Ascending aorta (tissue), 2 donors: ENCODE measurements at regions not wholly inside any gene's neighbourhood (a gene's known extent, or its start where the extent isn't known, plus 50 kb on each side); places are given as distances from the start of the nearest gene placed in this dataset.
"Not testable (repeated sequence)": the region's sequence is repeated elsewhere in the genome, so short reads cannot be mapped to it uniquely, and the experiment has no call there.

Source experiments
- DNase-seq, 2 donors: peaks; one replicate each; pipeline ENCODE4 v3.0.0-alpha.2; 2019; ENCODE audit warnings: low spot score in 2 of 2
- H3K27ac ChIP-seq, 2 donors: fragments of 200-600 bp; sonication (generic); one replicate each; pipeline ENCODE4 v1.5.1; 2016 to 2017; ENCODE audit warnings: mild to moderate bottlenecking in 1 of 2
- H3K27me3 ChIP-seq: fragments of 200-600 bp; sonication (generic); one replicate; pipeline ENCODE4 v1.5.1; 2017
- H3K36me3 ChIP-seq, 2 donors: fragments of 200-600 bp; sonication (generic); one replicate each; pipeline ENCODE4 v1.5.1; 2016
- H3K4me1 ChIP-seq, 2 donors: fragments of 200-600 bp; sonication (generic); one replicate each; pipeline ENCODE4 v1.5.1; 2016 to 2017; ENCODE audit warnings: mild to moderate bottlenecking in 1 of 2
- H3K4me3 ChIP-seq, 2 donors: fragments of 200-600 bp; sonication (generic); one replicate each; pipeline ENCODE4 v1.5.1; 2016 to 2017; ENCODE audit warnings: mild to moderate bottlenecking in 1 of 2
- H3K9me3 ChIP-seq, 2 donors: fragments of 200-600 bp; sonication (generic); one replicate each; pipeline ENCODE4 v1.5.1; 2016
- CTCF ChIP-seq, 3 experiments: fragments of 200-600 bp in 2 of 3; fragments of 450-650 bp in 1 of 3; sonication (generic) in 2 of 3; IDR thresholded peaks; one replicate each; pipeline ENCODE4 v1.5.1; 2016 to 2019; ENCODE audit warnings: antibody characterized with exemption in 3 of 3, mild to moderate bottlenecking in 1 of 3, moderate library complexity in 1 of 3
- intact Hi-C: fragments of 100-400 bp; cut with DNase I; formaldehyde crosslinking; loops from one replicate; pipeline ENCODE4 v1.15.1; 2023

GRCh38 chr10:109317746-109318366 lies 605.5 kb downstream of the XPNPEP1 start:
- Histone ChIP-seq H3K36me3 (no peaks in the 10 kb centered on the region), H3K4me3 (no peak overlapping the region), H3K27me3 (no peaks in the 10 kb centered on the region), H3K27ac (no peak overlapping the region), H3K9me3 (peaks cover 0 to 5% of the 10 kb centered on the region in 2 donors), H3K4me1 (no peaks in the 10 kb centered on the region)
- no peak for TF ChIP-seq CTCF (IDR thresholded peaks at IDR 0.05)
- DNase-seq = no peak
- intact Hi-C loops = no loop called here

DNA sequence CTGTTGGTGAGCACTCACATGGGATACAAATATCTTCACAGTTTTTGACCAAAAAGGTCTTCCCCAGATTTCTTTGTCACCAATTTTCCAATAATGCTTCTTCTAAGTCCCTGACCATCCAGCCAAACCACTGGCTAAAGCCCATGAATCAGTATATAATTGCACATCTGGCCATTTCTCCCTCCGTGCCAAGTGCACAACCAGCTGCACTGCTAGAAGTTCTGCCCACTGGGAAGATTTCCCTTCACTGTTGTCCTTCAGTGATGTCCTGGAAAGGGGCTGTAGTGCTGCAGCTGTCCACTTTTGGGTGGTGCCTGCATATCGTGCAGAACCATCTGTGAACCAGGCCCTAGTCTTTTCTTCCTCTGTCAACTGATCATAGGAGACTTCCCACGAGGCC lies 609.3 kb downstream of the XPNPEP1 start:
- DNase-seq, intact Hi-C loops, H3K9me3 ChIP-seq, H3K4me1 ChIP-seq, H3K27ac ChIP-seq, H3K36me3 ChIP-seq, H3K27me3 ChIP-seq, H3K4me3 ChIP-seq: not testable (repeated sequence)

DNA sequence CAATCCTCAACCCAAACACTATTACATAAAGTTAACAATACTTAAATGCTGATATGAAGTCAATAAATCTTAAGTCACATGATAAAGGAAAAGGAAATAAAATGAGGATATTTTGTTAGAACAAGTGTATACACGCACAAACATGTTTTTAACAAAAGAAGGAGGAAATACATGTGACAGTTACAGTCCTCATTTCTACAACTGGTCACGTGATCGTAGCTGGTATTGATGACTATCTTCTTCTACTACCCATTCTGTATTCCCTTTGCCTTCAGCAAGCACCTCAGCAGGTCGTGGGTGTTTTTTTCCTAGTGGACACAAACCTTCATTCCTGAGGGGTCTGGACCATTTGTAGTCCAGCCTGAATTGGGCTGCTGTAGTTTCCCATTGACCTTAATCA lies 610.8 kb downstream of the XPNPEP1 start:
- H3K9me3 ChIP-seq, H3K4me3 ChIP-seq, intact Hi-C loops, H3K4me1 ChIP-seq, H3K36me3 ChIP-seq, DNase-seq, H3K27ac ChIP-seq, H3K27me3 ChIP-seq: not testable (repeated sequence)

- H3K9me3 ChIP-seq = no peaks in the 10 kb centered on the region
- no peaks in the 10 kb centered on the region for H3K36me3 ChIP-seq
- intact Hi-C loops = no loop called here
- H3K4me3 ChIP-seq = no peak overlapping the region
- no peak overlapping the region for H3K27ac ChIP-seq
- DNase-seq = no peak
- H3K4me1 ChIP-seq = no peaks in the 10 kb centered on the region
- no peak for TF ChIP-seq CTCF (IDR thresholded peaks at IDR 0.05)
- no peaks in the 10 kb centered on the region for H3K27me3 ChIP-seq
These were observed 614.3 kb downstream of the XPNPEP1 start for GRCh38 chr10:109308971-109309370.

GRCh38 chr10:109307102-109307501 lies 616.2 kb downstream of the XPNPEP1 start:
- H3K4me3 ChIP-seq, intact Hi-C loops, H3K9me3 ChIP-seq, DNase-seq, H3K36me3 ChIP-seq, H3K4me1 ChIP-seq, H3K27me3 ChIP-seq, H3K27ac ChIP-seq: not testable (repeated sequence)

DNA sequence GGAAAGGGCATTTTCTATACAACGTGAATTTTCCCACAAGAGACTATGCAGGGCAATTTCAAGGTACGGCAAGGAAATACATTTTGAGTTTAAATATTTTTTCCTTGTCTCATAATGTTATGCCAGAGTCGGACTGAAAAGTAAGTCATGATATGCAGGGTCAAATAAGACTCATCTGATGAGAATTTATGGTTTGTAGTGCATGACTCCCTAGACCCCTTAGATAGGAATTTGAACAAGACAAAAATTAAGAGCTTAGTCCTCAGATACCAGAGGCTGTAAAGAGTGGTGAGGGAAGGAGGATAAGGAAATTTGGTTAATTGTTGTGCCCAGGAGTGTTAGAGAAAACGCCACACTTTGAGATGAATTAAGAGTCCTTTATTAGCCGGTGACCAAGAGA lies 616.6 kb downstream of the XPNPEP1 start:
- Histone ChIP-seq H3K27me3 (no peaks in the 10 kb centered on the region), H3K4me3 (no peak overlapping the region), H3K4me1 (no peaks in the 10 kb centered on the region), H3K27ac (no peak overlapping the region), H3K9me3 (no peaks in the 10 kb centered on the region), H3K36me3 (no peaks in the 10 kb centered on the region)
- TF ChIP-seq CTCF (IDR thresholded peaks at IDR 0.05) = no peak
- no peak for DNase-seq
- intact Hi-C loops = no loop called here

GRCh38 chr10:109287858-109288257 lies 635.5 kb downstream of the XPNPEP1 start:
- H3K36me3 ChIP-seq = no peaks in the 10 kb centered on the region
- H3K9me3 ChIP-seq = no peaks in the 10 kb centered on the region
- H3K4me3 ChIP-seq = no peak overlapping the region
- intact Hi-C loops = no loop called here
- TF ChIP-seq CTCF (IDR thresholded peaks at IDR 0.05) = no peak
- no peaks in the 10 kb centered on the region for H3K27me3 ChIP-seq
- H3K27ac ChIP-seq = no peak overlapping the region
- no peaks in the 10 kb centered on the region for H3K4me1 ChIP-seq
- DNase-seq = no peak
